GM21381 (cell line): ENCODE measurements at regions not wholly inside any gene's neighbourhood (a gene's known extent, or its start where the extent isn't known, plus 50 kb on each side); places are given as distances from the start of the nearest gene placed in this dataset.

Experiments used
- ATAC-seq: cut with Tn5 transposase; IDR thresholded peaks from one replicate; pipeline ENCODE4 v1.9.1; 2021; ENCODE audit warnings: mild to moderate bottlenecking, moderate library complexity; ENCODE audit not compliant: unreplicated experiment

GRCh38 chr14:22513066-22513812, 75.8 kb downstream of the DAD1 start:
- no peak for ATAC-seq

GRCh38 chr14:22512106-22512814, 76.8 kb downstream of the DAD1 start:
- no peak for ATAC-seq

- no peak for ATAC-seq
Measured at GRCh38 chr14:22510527-22511110, 78.4 kb downstream of the DAD1 start.

GRCh38 chr14:22509751-22510300, 79.2 kb downstream of the DAD1 start:
- ATAC-seq, result no peak

- no peak for ATAC-seq
Measured at GRCh38 chr14:22509036-22509709, 79.9 kb downstream of the DAD1 start.

- ATAC-seq, result no peak
Measured at GRCh38 chr14:22508662-22509035, 80.4 kb downstream of the DAD1 start.

- ATAC-seq, result no peak
Measured at GRCh38 chr14:22508150-22508457, 80.9 kb downstream of the DAD1 start.

GRCh38 chr14:22506778-22507351, 82.2 kb downstream of the DAD1 start:
- ATAC-seq, result no peak

- no peak for ATAC-seq
Measured at GRCh38 chr14:22506378-22506710, 82.7 kb downstream of the DAD1 start.

- ATAC-seq, result no peak
Measured at GRCh38 chr14:22505697-22506377, 83.2 kb downstream of the DAD1 start.

GRCh38 chr14:22505309-22505696, 83.7 kb downstream of the DAD1 start:
- no peak for ATAC-seq

- ATAC-seq, result no peak
Measured at GRCh38 chr14:22502551-22502950, 86.5 kb downstream of the DAD1 start.

GRCh38 chr14:22502007-22502406, 87.0 kb downstream of the DAD1 start:
- ATAC-seq, result no peak

- ATAC-seq, result no peak
Measured at GRCh38 chr14:22500954-22501726, 87.9 kb downstream of the DAD1 start.

- ATAC-seq, result no peak
Measured at GRCh38 chr14:22500525-22500924, 88.5 kb downstream of the DAD1 start.

GRCh38 chr14:22497671-22498093, 91.3 kb downstream of the DAD1 start:
- ATAC-seq, result no peak

- no peak for ATAC-seq
Measured at GRCh38 chr14:22497144-22497423, 91.9 kb downstream of the DAD1 start.

- no peak for ATAC-seq
Measured at GRCh38 chr14:22494486-22495135, 94.4 kb downstream of the DAD1 start.

GRCh38 chr14:22493753-22494152, 95.3 kb downstream of the DAD1 start:
- ATAC-seq, result no peak
